Ascending aorta (tissue), 2 donors: ENCODE measurements at regions not wholly inside any gene's neighbourhood (a gene's known extent, or its start where the extent isn't known, plus 50 kb on each side); places are given as distances from the start of the nearest gene placed in this dataset.
"Not testable (repeated sequence)": the region's sequence is repeated elsewhere in the genome, so short reads cannot be mapped to it uniquely, and the experiment has no call there.

Experiments
- DNase-seq, 2 donors: peaks; one replicate each; pipeline ENCODE4 v3.0.0-alpha.2; 2019; ENCODE audit warnings: low spot score in 2 of 2
- H3K27ac ChIP-seq, 2 donors: fragments of 200-600 bp; sonication (generic); one replicate each; pipeline ENCODE4 v1.5.1; 2016 to 2017; ENCODE audit warnings: mild to moderate bottlenecking in 1 of 2
- H3K27me3 ChIP-seq: fragments of 200-600 bp; sonication (generic); one replicate; pipeline ENCODE4 v1.5.1; 2017
- H3K36me3 ChIP-seq, 2 donors: fragments of 200-600 bp; sonication (generic); one replicate each; pipeline ENCODE4 v1.5.1; 2016
- H3K4me1 ChIP-seq, 2 donors: fragments of 200-600 bp; sonication (generic); one replicate each; pipeline ENCODE4 v1.5.1; 2016 to 2017; ENCODE audit warnings: mild to moderate bottlenecking in 1 of 2
- H3K4me3 ChIP-seq, 2 donors: fragments of 200-600 bp; sonication (generic); one replicate each; pipeline ENCODE4 v1.5.1; 2016 to 2017; ENCODE audit warnings: mild to moderate bottlenecking in 1 of 2
- H3K9me3 ChIP-seq, 2 donors: fragments of 200-600 bp; sonication (generic); one replicate each; pipeline ENCODE4 v1.5.1; 2016
- CTCF ChIP-seq, 3 experiments: fragments of 200-600 bp in 2 of 3; fragments of 450-650 bp in 1 of 3; sonication (generic) in 2 of 3; IDR thresholded peaks; one replicate each; pipeline ENCODE4 v1.5.1; 2016 to 2019; ENCODE audit warnings: antibody characterized with exemption in 3 of 3, mild to moderate bottlenecking in 1 of 3, moderate library complexity in 1 of 3
- intact Hi-C: fragments of 100-400 bp; cut with DNase I; formaldehyde crosslinking; loops from one replicate; pipeline ENCODE4 v1.15.1; 2023

- no peak overlapping the region for H3K4me3 ChIP-seq
- no peak for TF ChIP-seq CTCF (IDR thresholded peaks at IDR 0.05)
- H3K4me1 ChIP-seq = no peaks in the 10 kb centered on the region
- H3K9me3 ChIP-seq = no peaks in the 10 kb centered on the region
- DNase-seq = no peak
- intact Hi-C loops = no loop called here
- H3K27me3 ChIP-seq = no peaks in the 10 kb centered on the region
- H3K36me3 ChIP-seq = no peaks in the 10 kb centered on the region
- H3K27ac ChIP-seq = no peak overlapping the region
These were observed 977.1 kb downstream of the AACS start for GRCh38 chr12:126042286-126042685.

GRCh38 chr12:126049501-126049900 is 984.3 kb downstream of the AACS start:
- H3K27me3 ChIP-seq, H3K27ac ChIP-seq, DNase-seq, H3K4me1 ChIP-seq, H3K4me3 ChIP-seq, intact Hi-C loops, H3K36me3 ChIP-seq, H3K9me3 ChIP-seq: not testable (repeated sequence)

- no peaks in the 10 kb centered on the region for H3K27me3 ChIP-seq
- no peak overlapping the region for H3K27ac ChIP-seq
- no peaks in the 10 kb centered on the region for H3K4me1 ChIP-seq
- no peak overlapping the region for H3K4me3 ChIP-seq
- no peaks in the 10 kb centered on the region for H3K9me3 ChIP-seq
- intact Hi-C loops = no loop called here
- no peaks in the 10 kb centered on the region for H3K36me3 ChIP-seq
- DNase-seq = no peak
- TF ChIP-seq CTCF (IDR thresholded peaks at IDR 0.05) = no peak
These were observed 986.4 kb downstream of the AACS start for GRCh38 chr12:126051611-126052107.

GRCh38 chr12:126055521-126055920 is 990.3 kb downstream of the AACS start:
- H3K27ac ChIP-seq = no peak overlapping the region
- DNase-seq = no peak
- no peak for TF ChIP-seq CTCF (IDR thresholded peaks at IDR 0.05)
- no peaks in the 10 kb centered on the region for H3K4me1 ChIP-seq
- H3K4me3 ChIP-seq = no peak overlapping the region
- H3K9me3 ChIP-seq = no peaks in the 10 kb centered on the region
- no peaks in the 10 kb centered on the region for H3K27me3 ChIP-seq
- no peaks in the 10 kb centered on the region for H3K36me3 ChIP-seq
- intact Hi-C loops = no loop called here

- intact Hi-C loops = no loop called here
- no peak overlapping the region for H3K27ac ChIP-seq
- no peak for DNase-seq
- no peaks in the 10 kb centered on the region for H3K36me3 ChIP-seq
- H3K4me1 ChIP-seq = no peaks in the 10 kb centered on the region
- H3K27me3 ChIP-seq = no peaks in the 10 kb centered on the region
- H3K4me3 ChIP-seq = no peak overlapping the region
- no peaks in the 10 kb centered on the region for H3K9me3 ChIP-seq
- TF ChIP-seq CTCF (IDR thresholded peaks at IDR 0.05) = no peak
These were observed 996.5 kb downstream of the AACS start for GRCh38 chr12:126061777-126062176.

- no peaks in the 10 kb centered on the region for H3K36me3 ChIP-seq
- no peak overlapping the region for H3K4me3 ChIP-seq
- no peak for TF ChIP-seq CTCF (IDR thresholded peaks at IDR 0.05)
- H3K27me3 ChIP-seq = no peaks in the 10 kb centered on the region
- intact Hi-C loops = no loop called here
- no peak overlapping the region for H3K27ac ChIP-seq
- H3K9me3 ChIP-seq = no peaks in the 10 kb centered on the region
- H3K4me1 ChIP-seq = no peaks in the 10 kb centered on the region
- DNase-seq = no peak
These were observed 998.8 kb downstream of the AACS start for GRCh38 chr12:126064028-126064427.
